ENCODE measurements at regions not wholly inside any gene's neighbourhood (a gene's known extent, or its start where the extent isn't known, plus 50 kb on each side); places are given as distances from the start of the nearest gene placed in this dataset.

DNA sequence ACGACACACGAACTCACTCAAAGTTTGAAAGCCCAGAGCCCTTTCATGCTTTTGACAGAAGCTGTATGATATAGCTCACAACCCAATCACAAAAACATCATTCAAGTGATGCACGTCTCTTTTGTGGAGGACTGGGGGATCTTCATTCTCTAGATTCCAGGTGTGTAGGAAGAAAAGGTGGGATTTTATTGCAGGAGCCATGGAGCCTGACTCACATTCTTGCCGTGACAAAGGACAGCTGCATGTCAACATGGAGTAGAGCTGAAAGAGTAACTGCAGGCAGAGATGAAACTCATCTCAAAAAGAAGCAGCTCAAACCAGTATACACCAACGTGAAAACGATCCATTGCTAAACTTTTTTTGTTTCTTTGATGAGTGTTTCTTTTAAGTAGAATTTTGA lies 50.9 kb upstream of the PDE1A start:
- Mint-ChIP-seq H3K27ac (no peak overlapping the region), H3K27me3 (ENCODE audit: low read depth) (no peaks in the 10 kb centered on the region), H3K9me3 (peaks cover 5% of the 10 kb centered on the region), H3K36me3 (ENCODE audit: low read depth) (no peaks in the 10 kb centered on the region), H3K4me1 (no peaks in the 10 kb centered on the region), H3K4me3 (no peak overlapping the region)
- TF ChIP-seq, protein P1, sequence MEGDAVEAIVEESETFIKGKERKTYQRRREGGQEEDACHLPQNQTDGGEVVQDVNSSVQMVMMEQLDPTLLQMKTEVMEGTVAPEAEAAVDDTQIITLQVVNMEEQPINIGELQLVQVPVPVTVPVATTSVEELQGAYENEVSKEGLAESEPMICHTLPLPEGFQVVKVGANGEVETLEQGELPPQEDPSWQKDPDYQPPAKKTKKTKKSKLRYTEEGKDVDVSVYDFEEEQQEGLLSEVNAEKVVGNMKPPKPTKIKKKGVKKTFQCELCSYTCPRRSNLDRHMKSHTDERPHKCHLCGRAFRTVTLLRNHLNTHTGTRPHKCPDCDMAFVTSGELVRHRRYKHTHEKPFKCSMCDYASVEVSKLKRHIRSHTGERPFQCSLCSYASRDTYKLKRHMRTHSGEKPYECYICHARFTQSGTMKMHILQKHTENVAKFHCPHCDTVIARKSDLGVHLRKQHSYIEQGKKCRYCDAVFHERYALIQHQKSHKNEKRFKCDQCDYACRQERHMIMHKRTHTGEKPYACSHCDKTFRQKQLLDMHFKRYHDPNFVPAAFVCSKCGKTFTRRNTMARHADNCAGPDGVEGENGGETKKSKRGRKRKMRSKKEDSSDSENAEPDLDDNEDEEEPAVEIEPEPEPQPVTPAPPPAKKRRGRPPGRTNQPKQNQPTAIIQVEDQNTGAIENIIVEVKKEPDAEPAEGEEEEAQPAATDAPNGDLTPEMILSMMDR (IDR thresholded peaks at IDR 0.05; ENCODE audit: unreplicated experiment in 3 of 3) = no peak

GRCh38 chr2:182481676-182482075 lies 54.8 kb upstream of the PDE1A start:
- Mint-ChIP-seq H3K9me3 (no peaks in the 10 kb centered on the region), H3K27ac (no peak overlapping the region), H3K4me1 (no peaks in the 10 kb centered on the region), H3K27me3 (ENCODE audit: low read depth) (no peaks in the 10 kb centered on the region), H3K36me3 (ENCODE audit: low read depth) (no peaks in the 10 kb centered on the region), H3K4me3 (no peak overlapping the region)
- TF ChIP-seq, protein P1 (IDR thresholded peaks at IDR 0.05; ENCODE audit: unreplicated experiment in 3 of 3) = no peak

DNA sequence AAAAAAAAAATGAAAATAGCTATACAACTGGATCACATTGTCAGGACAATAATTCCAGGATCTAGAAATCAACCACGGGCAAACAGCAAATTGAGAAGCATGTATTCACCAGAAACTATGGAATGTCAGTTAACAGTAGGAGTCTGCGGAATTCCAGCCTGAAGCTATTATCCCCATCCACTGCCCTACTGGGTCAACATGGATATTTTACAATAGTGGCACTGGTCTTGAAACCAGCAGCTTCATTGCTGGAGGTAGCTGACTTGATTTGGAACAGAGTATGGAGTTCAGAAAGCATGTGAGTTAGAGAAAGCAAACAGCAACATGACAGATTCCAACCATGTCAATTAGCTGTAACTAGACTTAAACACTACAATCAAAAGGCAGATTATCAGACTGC lies 55.7 kb upstream of the PDE1A start:
- H3K9me3 Mint-ChIP-seq = no peaks in the 10 kb centered on the region
- H3K27ac Mint-ChIP-seq = no peak overlapping the region
- no peaks in the 10 kb centered on the region for H3K4me1 Mint-ChIP-seq
- no peaks in the 10 kb centered on the region for H3K27me3 Mint-ChIP-seq (ENCODE audit: low read depth)
- TF ChIP-seq, protein P1 (IDR thresholded peaks at IDR 0.05; ENCODE audit: unreplicated experiment in 3 of 3) = no peak
- no peak overlapping the region for H3K4me3 Mint-ChIP-seq
- no peaks in the 10 kb centered on the region for H3K36me3 Mint-ChIP-seq (ENCODE audit: low read depth)

- Mint-ChIP-seq H3K27ac (no peak overlapping the region), H3K4me1 (no peaks in the 10 kb centered on the region), H3K27me3 (ENCODE audit: low read depth) (no peaks in the 10 kb centered on the region), H3K9me3 (no peaks in the 10 kb centered on the region), H3K4me3 (no peak overlapping the region), H3K36me3 (ENCODE audit: low read depth) (no peaks in the 10 kb centered on the region)
- TF ChIP-seq, protein P1 (IDR thresholded peaks at IDR 0.05; ENCODE audit: unreplicated experiment in 3 of 3) = no peak
Measured at GRCh38 chr2:182496596-182496995, 69.8 kb upstream of the PDE1A start.

GRCh38 chr2:182499706-182500470 lies 73.1 kb upstream of the PDE1A start:
- TF ChIP-seq, protein P1 (IDR thresholded peaks at IDR 0.05; ENCODE audit: unreplicated experiment in 3 of 3) = no peak
- Mint-ChIP-seq H3K9me3 (no peaks in the 10 kb centered on the region), H3K27ac (no peak overlapping the region), H3K36me3 (ENCODE audit: low read depth) (no peaks in the 10 kb centered on the region), H3K27me3 (ENCODE audit: low read depth) (no peaks in the 10 kb centered on the region), H3K4me3 (no peak overlapping the region), H3K4me1 (no peaks in the 10 kb centered on the region)

- Mint-ChIP-seq H3K9me3 (no peaks in the 10 kb centered on the region), H3K4me1 (peaks cover 7% of the 10 kb centered on the region), H3K27me3 (ENCODE audit: low read depth) (no peaks in the 10 kb centered on the region), H3K36me3 (ENCODE audit: low read depth) (no peaks in the 10 kb centered on the region), H3K4me3 (no peak overlapping the region), H3K27ac (no peak overlapping the region)
- TF ChIP-seq, protein P1 (IDR thresholded peaks at IDR 0.05; ENCODE audit: unreplicated experiment in 3 of 3) = no peak
Measured at GRCh38 chr2:182503886-182504285, 77.0 kb upstream of the PDE1A start.

Data from nephron (organoid).